DND-41 (cell line): ENCODE measurements at regions not wholly inside any gene's neighbourhood (a gene's known extent, or its start where the extent isn't known, plus 50 kb on each side); places are given as distances from the start of the nearest gene placed in this dataset.

Experiments used
- CTCF ChIP-seq: IDR thresholded peaks from 2 replicates; pipeline ENCODE4 v1.5.1; 2012; ENCODE audit warnings: borderline replicate concordance, low read length, moderate library complexity, mild to moderate bottlenecking; ENCODE audit not compliant: poor library complexity, severe bottlenecking; ENCODE audit errors: extremely low read depth
- EZH2 ChIP-seq: IDR thresholded peaks from 3 replicates; pipeline ENCODE4 v1.6.1; 2012; ENCODE audit warnings: borderline replicate concordance, low read depth, mild to moderate bottlenecking, moderate library complexity, low read length, inconsistent platforms; ENCODE audit not compliant: severe bottlenecking

- TF ChIP-seq CTCF = no peak
- no peak for TF ChIP-seq EZH2
Measured at GRCh38 chr6:112468359-112468758, 121.2 kb downstream of the RFPL4B start.
